ENCODE measurements at regions not wholly inside any gene's neighbourhood (a gene's known extent, or its start where the extent isn't known, plus 50 kb on each side); places are given as distances from the start of the nearest gene placed in this dataset.

DNA sequence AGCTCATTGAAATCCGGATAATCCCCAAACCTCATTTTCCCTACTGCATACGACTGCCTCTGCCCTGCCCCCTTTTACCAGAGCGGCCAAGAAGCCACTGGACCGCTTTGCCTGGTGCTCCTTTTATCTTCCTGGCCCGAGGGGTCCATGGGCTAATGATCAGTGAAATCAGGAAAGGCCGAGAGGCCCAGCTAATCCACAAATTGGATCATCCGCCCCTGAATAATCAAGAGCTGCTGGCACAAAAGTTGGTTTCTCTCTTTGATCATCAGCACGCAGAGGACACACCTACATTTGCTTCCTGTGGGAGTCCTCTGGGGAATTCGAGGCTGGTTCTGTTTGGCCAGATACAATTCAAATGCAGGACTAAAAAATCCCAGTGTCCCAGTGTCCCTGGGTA is 144.5 kb downstream of the INSIG2 start (continued):
- TF ChIP-seq, protein P1, sequence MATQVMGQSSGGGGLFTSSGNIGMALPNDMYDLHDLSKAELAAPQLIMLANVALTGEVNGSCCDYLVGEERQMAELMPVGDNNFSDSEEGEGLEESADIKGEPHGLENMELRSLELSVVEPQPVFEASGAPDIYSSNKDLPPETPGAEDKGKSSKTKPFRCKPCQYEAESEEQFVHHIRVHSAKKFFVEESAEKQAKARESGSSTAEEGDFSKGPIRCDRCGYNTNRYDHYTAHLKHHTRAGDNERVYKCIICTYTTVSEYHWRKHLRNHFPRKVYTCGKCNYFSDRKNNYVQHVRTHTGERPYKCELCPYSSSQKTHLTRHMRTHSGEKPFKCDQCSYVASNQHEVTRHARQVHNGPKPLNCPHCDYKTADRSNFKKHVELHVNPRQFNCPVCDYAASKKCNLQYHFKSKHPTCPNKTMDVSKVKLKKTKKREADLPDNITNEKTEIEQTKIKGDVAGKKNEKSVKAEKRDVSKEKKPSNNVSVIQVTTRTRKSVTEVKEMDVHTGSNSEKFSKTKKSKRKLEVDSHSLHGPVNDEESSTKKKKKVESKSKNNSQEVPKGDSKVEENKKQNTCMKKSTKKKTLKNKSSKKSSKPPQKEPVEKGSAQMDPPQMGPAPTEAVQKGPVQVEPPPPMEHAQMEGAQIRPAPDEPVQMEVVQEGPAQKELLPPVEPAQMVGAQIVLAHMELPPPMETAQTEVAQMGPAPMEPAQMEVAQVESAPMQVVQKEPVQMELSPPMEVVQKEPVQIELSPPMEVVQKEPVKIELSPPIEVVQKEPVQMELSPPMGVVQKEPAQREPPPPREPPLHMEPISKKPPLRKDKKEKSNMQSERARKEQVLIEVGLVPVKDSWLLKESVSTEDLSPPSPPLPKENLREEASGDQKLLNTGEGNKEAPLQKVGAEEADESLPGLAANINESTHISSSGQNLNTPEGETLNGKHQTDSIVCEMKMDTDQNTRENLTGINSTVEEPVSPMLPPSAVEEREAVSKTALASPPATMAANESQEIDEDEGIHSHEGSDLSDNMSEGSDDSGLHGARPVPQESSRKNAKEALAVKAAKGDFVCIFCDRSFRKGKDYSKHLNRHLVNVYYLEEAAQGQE (IDR thresholded peaks at IDR 0.05) = no peak
- TF ChIP-seq TAF1 (conservative IDR thresholded peaks at IDR 0.05) (no peak), FOXA2 (IDR thresholded peaks at IDR 0.05) (no peak)

DNA sequence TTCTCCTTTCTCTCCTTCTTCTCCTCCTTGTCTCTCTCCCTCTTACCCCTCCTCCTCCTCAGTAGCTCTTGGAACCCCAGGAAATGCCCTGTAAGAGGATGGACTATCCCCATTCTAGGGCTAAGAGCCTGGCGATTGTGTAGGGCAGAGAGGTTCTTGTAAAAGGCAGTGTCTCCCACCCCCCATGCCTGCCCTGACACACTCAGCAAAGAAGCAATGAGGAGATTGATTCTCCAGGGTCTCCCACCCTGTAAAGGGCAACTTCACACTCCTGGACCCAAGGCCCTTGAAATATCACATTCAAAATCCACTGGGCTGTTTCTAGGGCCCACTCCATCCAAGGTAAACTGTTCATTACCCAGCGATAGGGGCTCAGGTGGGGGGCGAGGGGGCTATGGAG is 144.1 kb downstream of the INSIG2 start:
- TF ChIP-seq, protein P2, sequence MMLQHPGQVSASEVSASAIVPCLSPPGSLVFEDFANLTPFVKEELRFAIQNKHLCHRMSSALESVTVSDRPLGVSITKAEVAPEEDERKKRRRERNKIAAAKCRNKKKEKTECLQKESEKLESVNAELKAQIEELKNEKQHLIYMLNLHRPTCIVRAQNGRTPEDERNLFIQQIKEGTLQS (IDR thresholded peaks at IDR 0.05) = no peak
- TF ChIP-seq YY1 (IDR thresholded peaks at IDR 0.05) = no peak
- no peak for TF ChIP-seq EGR1 (IDR thresholded peaks at IDR 0.05; ENCODE audit: low read depth in 2 of 2)
- TF ChIP-seq, protein P3, sequence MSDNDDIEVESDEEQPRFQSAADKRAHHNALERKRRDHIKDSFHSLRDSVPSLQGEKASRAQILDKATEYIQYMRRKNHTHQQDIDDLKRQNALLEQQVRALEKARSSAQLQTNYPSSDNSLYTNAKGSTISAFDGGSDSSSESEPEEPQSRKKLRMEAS (IDR thresholded peaks at IDR 0.05) = no peak
- no peak for TF ChIP-seq TAF1 (conservative IDR thresholded peaks at IDR 0.05)
- no peak for TF ChIP-seq SP1 (IDR thresholded peaks at IDR 0.05)
- TF ChIP-seq, protein P4, sequence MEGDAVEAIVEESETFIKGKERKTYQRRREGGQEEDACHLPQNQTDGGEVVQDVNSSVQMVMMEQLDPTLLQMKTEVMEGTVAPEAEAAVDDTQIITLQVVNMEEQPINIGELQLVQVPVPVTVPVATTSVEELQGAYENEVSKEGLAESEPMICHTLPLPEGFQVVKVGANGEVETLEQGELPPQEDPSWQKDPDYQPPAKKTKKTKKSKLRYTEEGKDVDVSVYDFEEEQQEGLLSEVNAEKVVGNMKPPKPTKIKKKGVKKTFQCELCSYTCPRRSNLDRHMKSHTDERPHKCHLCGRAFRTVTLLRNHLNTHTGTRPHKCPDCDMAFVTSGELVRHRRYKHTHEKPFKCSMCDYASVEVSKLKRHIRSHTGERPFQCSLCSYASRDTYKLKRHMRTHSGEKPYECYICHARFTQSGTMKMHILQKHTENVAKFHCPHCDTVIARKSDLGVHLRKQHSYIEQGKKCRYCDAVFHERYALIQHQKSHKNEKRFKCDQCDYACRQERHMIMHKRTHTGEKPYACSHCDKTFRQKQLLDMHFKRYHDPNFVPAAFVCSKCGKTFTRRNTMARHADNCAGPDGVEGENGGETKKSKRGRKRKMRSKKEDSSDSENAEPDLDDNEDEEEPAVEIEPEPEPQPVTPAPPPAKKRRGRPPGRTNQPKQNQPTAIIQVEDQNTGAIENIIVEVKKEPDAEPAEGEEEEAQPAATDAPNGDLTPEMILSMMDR (IDR thresholded peaks at IDR 0.05; ENCODE audit: low read depth, low read length, missing input control) = no peak
- no peak for TF ChIP-seq GABPA (IDR thresholded peaks at IDR 0.05 in 1 of 2, conservative IDR thresholded peaks at IDR 0.05 in 1 of 2)
- TF ChIP-seq RAD21 (IDR thresholded peaks at IDR 0.05) = no peak
- TF ChIP-seq RXRA (IDR thresholded peaks at IDR 0.05) = no peak
- DNase-seq (ENCODE audit: low spot score) = peak; percentile 3
- WGBS = 75% methylated on average over 3 of the region's 3 CpGs
- no peak overlapping the region for H3K27ac ChIP-seq (ENCODE audit: low read depth in 1 of 2, low read length in 2 of 2)
- no peaks in the 10 kb centered on the region for H3K4me1 ChIP-seq (ENCODE audit: control insufficient read depth in 4 of 4, insufficient read depth in 4 of 4, low read length in 3 of 4)
- H3K9me3 ChIP-seq (ENCODE audit: control insufficient read depth in 4 of 4, low read length in 3 of 4) = peaks cover 0 to 2% (median 0%) of the 10 kb centered on the region in 4 donors
- H3K9ac ChIP-seq (ENCODE audit: low read depth in 1 of 2, low read length in 2 of 2) = no peak overlapping the region
- no peaks in the 10 kb centered on the region for H3K27me3 ChIP-seq (ENCODE audit: control insufficient read depth in 4 of 4, insufficient read depth in 4 of 4, low read length in 3 of 4)
- no peak overlapping the region for H3K4me3 ChIP-seq (ENCODE audit: low read depth in 1 of 3, low read length in 3 of 3)
- no peaks in the 10 kb centered on the region for H3K36me3 ChIP-seq (ENCODE audit: control insufficient read depth in 4 of 4, insufficient read depth in 3 of 4, low read depth in 1 of 4, low read length in 3 of 4)

DNA sequence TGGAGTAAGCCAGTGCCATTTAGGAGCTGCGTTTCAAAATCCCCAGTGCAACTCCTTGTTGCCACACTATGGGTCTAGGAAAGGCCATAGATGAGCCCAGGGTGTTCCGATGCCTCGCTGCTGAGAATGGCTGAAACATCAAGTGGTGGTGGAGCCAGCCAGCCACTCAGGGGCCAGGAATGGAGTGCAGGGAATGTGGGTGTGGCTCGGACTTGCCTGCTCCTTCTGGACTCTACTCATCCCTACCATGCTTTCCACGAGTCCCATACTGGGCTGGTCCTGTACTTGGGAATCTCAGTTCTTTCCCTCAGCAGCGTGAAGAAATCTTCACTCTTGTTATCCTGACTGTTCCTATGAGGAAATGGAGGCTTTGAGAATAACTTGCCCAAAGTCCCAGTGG is 143.5 kb downstream of the INSIG2 start:
- Histone ChIP-seq H3K27me3 (ENCODE audit: control insufficient read depth in 4 of 4, insufficient read depth in 4 of 4, low read length in 3 of 4) (no peaks in the 10 kb centered on the region), H3K4me3 (ENCODE audit: low read depth in 1 of 3, low read length in 3 of 3) (no peak overlapping the region), H3K9me3 (ENCODE audit: control insufficient read depth in 4 of 4, low read length in 3 of 4) (peaks cover 0 to 2% (median 0%) of the 10 kb centered on the region in 4 donors), H3K27ac (ENCODE audit: low read depth in 1 of 2, low read length in 2 of 2) (no peak overlapping the region), H3K4me1 (ENCODE audit: control insufficient read depth in 4 of 4, insufficient read depth in 4 of 4, low read length in 3 of 4) (no peaks in the 10 kb centered on the region), H3K9ac (ENCODE audit: low read depth in 1 of 2, low read length in 2 of 2) (no peak overlapping the region), H3K36me3 (ENCODE audit: control insufficient read depth in 4 of 4, insufficient read depth in 3 of 4, low read depth in 1 of 4, low read length in 3 of 4) (no peaks in the 10 kb centered on the region)
- TF ChIP-seq, protein P5, sequence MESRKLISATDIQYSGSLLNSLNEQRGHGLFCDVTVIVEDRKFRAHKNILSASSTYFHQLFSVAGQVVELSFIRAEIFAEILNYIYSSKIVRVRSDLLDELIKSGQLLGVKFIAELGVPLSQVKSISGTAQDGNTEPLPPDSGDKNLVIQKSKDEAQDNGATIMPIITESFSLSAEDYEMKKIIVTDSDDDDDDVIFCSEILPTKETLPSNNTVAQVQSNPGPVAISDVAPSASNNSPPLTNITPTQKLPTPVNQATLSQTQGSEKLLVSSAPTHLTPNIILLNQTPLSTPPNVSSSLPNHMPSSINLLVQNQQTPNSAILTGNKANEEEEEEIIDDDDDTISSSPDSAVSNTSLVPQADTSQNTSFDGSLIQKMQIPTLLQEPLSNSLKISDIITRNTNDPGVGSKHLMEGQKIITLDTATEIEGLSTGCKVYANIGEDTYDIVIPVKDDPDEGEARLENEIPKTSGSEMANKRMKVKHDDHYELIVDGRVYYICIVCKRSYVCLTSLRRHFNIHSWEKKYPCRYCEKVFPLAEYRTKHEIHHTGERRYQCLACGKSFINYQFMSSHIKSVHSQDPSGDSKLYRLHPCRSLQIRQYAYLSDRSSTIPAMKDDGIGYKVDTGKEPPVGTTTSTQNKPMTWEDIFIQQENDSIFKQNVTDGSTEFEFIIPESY (IDR thresholded peaks at IDR 0.05) = no peak
- TF ChIP-seq EGR1 (IDR thresholded peaks at IDR 0.05; ENCODE audit: low read depth in 2 of 2) (no peak), FOXA1 (IDR thresholded peaks at IDR 0.05) (no peak), GABPA (IDR thresholded peaks at IDR 0.05 in 1 of 2, conservative IDR thresholded peaks at IDR 0.05 in 1 of 2) (no peak)
- no peak for DNase-seq (ENCODE audit: low spot score)
- 83% methylated on average over 6 of the region's 6 CpGs for WGBS

Measured in liver (tissue), 8 donors.